ENCODE measurements at regions not wholly inside any gene's neighbourhood (a gene's known extent, or its start where the extent isn't known, plus 50 kb on each side); places are given as distances from the start of the nearest gene placed in this dataset.

- no peak overlapping the region for H2AFZ ChIP-seq (ENCODE audit: low read depth, low read length)
- H3K9ac ChIP-seq (replicated peaks; ENCODE audit: extremely low read depth, insufficient read depth, low read length), result no peak overlapping the region
- no peaks in the 10 kb centered on the region for H3K9me3 ChIP-seq (replicated peaks; ENCODE audit: control insufficient read depth, insufficient read depth, low read length)
- H4K20me1 ChIP-seq (replicated peaks; ENCODE audit: control insufficient read depth, extremely low read depth, insufficient read depth, low read length), result no peaks in the 10 kb centered on the region
- CTCF ChIA-PET, result no interaction called here
- TF ChIP-seq POLR2A (IDR thresholded peaks at IDR 0.05; ENCODE audit: low read depth, low read length) (no peak), MYC (IDR thresholded peaks at IDR 0.05; ENCODE audit: low read depth, low read length) (no peak), FOS (IDR thresholded peaks at IDR 0.05; ENCODE audit: borderline replicate concordance, insufficient read depth, low read length) (no peak), POLR2AphosphoS5 (IDR thresholded peaks at IDR 0.05; ENCODE audit: insufficient read depth, low read depth, low read length) (no peak), JUN (IDR thresholded peaks at IDR 0.05; ENCODE audit: borderline replicate concordance, insufficient read depth, insufficient read length, low read depth) (no peak), EZH2 (IDR thresholded peaks at IDR 0.05; ENCODE audit: borderline replicate concordance, low read depth, low read length, severe bottlenecking) (no peak), MAX (IDR thresholded peaks at IDR 0.05; ENCODE audit: insufficient read depth, insufficient read length) (no peak), CTCF (IDR thresholded peaks at IDR 0.05; ENCODE audit: extremely low read depth in 1 of 2, insufficient read depth in 1 of 2, low read depth in 1 of 2, low read length in 2 of 2) (no peak), GATA2 (IDR thresholded peaks at IDR 0.05; ENCODE audit: insufficient read depth, insufficient read length, low read depth, low read length) (no peak)
- intact Hi-C loops (cut with micrococcal nuclease) (no loop called here), dilution Hi-C loops (cut with MboI; ENCODE audit: extremely low pct_ligation_motif_present, low sequenced_read_pairs) (no loop called here)
- H3K4me1 ChIP-seq (ENCODE audit: control insufficient read depth, extremely low read depth, insufficient read depth, low read length), result no peaks in the 10 kb centered on the region
- no peaks in the 10 kb centered on the region for H3K79me2 ChIP-seq (ENCODE audit: control insufficient read depth, insufficient read depth, low read length)
- no peaks in the 10 kb centered on the region for H3K9me1 ChIP-seq (replicated peaks; ENCODE audit: control insufficient read depth, extremely low read depth, insufficient read depth, low read length)
- H3K4me2 ChIP-seq (ENCODE audit: insufficient read depth, low read length), result no peak overlapping the region
- no TSS peak for BruUV-seq (replicated peaks)
- no peak overlapping the region for H3K4me3 ChIP-seq (replicated peaks in 1 of 3; ENCODE audit: insufficient read depth in 1 of 3, low read depth in 1 of 3, low read length in 3 of 3)
- DNase-seq (ENCODE audit: low read depth, low spot score) (no peak), FAIRE-seq (no peak)
- H3K27me3 ChIP-seq (ENCODE audit: control insufficient read depth in 2 of 2, insufficient read depth in 2 of 2, low read length in 2 of 2), result no peaks in the 10 kb centered on the region
- POLR2A ChIA-PET, result no interaction called here
- no peak overlapping the region for H3K27ac ChIP-seq (ENCODE audit: insufficient read depth, low read depth, low read length)
- no peaks in the 10 kb centered on the region for H3K36me3 ChIP-seq (ENCODE audit: control insufficient read depth in 2 of 2, extremely low read depth in 1 of 2, insufficient read depth in 2 of 2, low read length in 2 of 2)
Observed at GRCh38 chr11:98358551-98358950, 662.2 kb upstream of the CNTN5 start.

Measured in endothelial cell of umbilical vein (primary cell).